ENCODE measurements at regions not wholly inside any gene's neighbourhood (a gene's known extent, or its start where the extent isn't known, plus 50 kb on each side); places are given as distances from the start of the nearest gene placed in this dataset.
A peak's percentile ranks its signal among the peaks of the same experiment; 100 is the strongest.

DNA sequence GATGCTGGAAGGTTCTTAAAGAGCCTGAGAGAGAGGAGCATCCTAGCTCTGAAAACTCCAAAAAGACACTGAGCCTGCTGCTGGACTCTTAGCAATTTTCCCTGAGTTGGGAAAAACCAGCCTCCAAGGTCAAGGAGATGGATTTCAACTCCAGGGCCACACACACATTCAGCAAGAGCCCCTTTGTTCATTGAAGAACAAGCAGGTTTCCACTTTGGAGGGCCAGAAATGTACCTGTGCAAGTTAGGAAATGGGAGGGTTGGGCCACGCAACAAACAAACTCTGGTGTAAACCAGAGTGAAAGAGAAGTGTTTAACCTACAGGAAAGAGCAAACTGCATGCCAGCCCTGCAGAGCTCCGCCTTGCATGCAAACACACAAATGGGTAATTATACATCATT, 264.8 kb upstream of the RPL38 start:
- DNase-seq = no peak

DNA sequence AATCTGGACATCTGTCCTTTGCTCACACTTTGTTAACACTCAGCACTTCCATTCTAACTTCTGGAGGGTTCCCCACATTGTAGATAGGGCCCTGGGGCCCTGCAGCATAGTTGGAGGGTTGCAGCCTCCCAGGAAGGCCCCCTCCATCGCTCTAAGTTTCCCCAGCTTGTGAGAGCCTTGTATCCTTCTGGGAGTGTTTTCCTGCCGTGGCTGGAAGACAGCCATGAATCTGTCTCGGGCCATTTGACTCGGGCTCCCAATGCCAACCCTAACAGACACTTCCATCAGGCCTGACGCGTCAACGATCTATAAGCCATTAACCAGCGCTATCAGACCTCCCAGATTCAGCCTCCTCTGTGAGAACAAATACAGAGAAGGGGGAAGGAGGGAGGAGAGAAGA, 263.7 kb upstream of the RPL38 start:
- DNase-seq = no peak

DNA sequence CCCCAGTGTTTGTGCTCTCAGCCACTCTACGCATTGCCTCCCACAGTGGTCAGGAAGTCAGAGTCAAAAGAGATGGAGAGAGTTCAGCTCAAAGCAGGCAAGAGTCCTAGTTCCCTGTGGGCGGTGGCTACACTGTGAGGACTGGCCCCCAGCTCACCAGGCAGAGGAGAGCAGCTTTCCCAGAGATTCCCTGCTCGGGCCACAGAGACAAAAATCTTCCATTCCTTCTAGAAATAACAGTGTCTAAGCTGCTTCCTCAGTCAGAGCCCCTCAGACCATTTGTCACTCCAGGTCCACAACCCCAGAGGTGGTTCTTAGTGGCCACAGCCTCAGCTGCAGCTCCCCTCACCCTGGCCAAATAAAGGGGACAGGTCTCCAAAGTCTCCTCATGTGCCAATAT, 263.0 kb upstream of the RPL38 start:
- DNase-seq = no peak

DNA sequence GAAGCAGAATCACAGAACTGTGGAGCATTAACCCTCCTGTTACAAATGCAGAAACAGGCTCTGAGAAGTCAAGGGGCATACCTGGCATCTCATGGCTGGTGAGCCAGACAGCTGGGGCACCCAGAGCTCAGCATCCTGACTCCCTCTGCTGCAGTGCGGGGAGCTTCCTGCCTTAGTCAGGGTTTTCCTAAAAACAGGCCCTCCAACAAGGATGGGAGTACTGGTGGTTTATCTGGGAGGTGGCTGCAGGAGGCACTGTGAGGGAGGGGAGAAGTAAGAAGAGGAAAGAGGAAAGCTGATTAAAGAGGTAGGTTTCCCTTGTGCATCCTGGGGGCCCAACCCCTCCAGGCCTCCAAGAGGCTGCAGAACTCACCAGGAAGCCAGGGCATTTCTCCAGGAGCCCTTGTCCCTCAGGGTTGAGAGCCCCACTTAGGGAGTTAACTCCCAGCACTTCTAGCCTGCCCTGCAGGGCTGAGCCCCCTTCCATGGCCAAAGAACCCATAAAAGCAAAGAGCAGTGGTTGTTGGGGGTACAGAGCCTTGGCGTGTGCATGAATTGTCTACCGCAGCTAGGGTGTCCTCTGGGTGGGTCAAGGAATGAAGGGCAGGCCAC, 261.5 kb upstream of the RPL38 start:
- DNase-seq = no peak

DNA sequence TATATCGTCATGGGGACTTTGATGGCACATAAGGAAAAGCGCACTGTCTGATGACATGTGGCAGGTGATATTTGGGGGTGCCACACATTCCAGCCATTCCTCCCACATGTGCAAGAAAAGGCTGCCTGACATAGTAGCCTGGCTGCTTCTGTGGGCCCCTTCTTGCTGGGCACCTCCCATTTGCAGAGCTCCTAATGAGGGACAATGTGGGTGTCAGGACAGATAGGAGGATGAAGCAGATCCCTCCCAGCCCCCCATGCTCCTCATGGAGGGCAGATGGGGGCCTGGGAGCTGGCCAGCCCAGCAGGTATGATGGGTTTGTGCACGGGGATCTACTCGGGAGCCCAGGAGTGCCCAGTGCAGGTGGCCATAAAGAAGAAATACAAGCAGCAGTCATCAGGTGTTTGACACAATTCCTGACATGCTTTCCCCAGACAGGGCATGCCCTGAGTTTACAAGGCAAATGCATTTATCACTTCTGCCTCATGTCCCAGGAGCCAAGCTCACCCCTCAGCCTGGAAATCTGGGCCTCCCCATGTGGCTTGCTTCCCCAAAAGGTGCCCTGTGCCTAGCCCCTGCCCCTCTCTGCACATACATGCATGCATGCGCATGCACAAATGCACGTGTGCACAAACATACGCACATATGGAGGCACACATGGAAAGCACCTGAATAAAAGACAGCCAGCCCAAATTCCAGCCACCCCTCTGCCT, 260.6 kb upstream of the RPL38 start:
- no peak for DNase-seq

DNA sequence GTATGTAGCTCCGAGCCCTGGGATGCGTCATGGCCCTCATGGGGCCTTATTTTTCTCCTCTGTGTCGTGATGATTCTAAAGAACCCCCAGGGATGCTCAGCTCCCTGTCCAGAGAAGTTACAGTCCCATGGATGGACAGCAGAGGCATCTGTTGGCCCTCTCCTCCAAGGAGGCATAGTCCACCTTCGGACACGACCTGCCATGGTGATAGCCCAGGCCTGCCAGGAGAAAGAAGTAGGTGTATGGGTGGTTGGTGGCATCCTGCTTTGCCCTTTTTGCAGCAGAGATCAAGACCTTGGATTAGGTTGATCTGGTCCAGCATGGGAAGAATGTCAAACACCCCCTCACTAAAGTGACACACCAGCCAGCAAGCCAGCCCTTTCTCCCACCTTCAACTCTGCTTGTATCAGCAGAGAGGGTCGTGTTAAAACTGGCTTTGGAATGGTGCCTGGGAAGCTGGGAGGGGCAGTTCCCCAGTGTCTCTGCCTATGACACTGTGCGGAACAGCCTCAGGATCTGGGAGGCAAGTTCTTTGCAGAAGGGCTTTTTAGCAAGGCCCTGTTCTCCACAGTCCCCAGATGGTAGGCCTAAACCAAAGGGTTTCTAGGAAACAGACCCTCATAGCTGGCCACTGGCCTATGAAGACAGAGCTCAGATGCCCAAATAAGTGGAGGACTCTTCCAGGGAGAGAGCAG, 259.9 kb upstream of the RPL38 start:
- DNase-seq = no peak

DNA sequence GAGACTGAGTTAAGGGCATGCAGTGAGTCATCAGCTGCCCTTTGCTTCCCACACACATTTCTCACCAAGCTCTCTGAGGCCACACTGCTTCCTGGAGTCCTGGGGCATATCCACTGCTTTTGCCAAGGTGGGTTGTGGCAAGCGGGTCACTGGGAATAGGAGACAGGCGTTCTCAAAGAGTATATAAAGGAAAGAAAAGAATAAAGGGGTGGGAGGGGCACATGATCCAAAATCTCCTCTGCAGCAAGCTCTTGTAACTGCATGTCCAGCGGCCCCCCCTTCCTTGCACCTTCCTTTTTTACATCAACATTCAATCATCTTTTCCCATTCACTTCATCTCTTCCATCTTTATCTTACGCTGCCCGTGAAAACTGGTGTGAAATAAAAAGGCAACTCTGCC, 259.1 kb upstream of the RPL38 start:
- DNase-seq = no peak

DNA sequence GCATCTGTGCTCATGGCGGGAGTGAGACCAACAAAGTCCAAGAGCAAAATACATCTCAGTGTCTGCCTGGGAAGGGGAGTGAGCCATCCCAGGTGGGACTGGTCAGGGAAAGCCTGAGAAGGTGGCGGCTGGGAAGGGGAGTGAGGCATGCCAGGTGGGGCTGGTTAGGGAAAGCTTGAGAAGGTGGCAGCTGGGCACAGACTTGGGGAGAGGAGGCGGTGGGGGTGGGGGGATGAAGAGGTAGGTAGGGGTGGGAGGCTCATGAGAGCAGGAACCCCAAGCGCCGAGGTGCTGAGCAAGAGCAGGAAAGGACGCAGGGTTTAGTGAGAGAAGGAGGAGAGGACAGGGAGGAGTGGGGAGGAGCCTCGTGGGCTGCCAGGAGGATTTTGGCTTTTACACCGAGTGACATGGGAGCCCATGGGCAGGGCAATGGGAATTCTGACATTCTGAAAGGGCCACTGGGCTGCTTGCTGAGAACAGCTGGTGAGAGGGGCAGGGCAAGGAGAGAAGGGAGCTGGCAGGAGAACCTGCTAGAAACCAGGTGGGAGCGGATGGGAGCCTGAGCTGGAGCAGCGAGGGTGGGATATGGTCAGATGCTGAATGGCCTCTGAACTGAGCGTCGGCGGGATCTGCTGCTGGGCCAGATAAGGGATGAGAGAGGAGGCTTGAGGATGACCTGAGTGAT, 256.1 kb upstream of the RPL38 start:
- DNase-seq = no peak

DNA sequence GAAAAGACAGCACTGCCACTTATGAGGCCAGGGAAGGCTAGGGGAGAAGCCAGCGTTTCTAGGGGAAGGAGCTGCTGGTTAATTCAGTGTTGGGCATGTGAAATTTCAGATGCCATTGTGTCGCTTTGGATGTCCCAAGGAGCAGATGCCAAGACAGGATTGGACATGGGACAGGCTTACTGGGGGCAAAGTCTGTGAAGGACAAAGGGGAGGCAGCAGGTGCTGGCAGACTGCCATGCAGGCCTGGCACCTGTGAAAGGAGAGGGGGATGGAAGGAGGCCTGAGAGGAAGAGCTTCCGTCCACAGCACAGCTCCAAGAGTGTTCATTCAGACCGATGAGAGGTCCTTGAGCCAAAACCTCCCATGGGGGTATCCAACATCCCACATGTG, 255.5 kb upstream of the RPL38 start:
- DNase-seq = no peak

DNA sequence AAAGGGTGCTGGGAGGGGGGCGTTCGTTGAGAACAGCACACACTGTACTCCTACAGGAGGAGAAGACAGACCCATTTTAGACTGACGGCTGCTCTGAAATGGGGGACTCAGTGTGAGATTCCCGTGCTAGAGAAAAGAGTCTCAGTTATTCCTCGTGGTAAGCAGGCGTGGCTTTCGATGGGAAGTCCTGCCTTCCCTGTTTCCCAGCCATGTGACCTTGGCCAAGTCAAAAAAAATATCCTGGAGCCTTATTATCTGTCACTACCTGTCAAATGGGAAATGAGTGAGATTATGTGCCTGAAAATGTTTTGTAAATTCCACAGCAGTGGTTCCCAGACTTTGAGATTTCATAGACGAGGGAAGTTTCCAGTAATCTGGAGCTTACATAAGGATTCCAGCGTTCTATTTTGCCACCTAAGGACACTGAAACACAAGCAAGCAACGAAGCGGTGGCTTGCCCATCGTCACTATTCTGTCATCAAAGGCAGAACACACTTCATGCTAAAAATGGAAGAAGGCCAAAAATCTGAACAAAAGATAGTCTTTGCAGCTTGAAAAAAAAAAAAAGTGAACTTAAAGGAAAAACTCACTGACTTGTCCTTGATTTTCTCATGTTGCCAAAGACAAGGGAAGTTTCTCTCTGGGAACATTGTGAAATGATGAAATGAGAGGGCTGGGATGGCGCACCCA, 253.4 kb upstream of the RPL38 start:
- DNase-seq = no peak

DNA sequence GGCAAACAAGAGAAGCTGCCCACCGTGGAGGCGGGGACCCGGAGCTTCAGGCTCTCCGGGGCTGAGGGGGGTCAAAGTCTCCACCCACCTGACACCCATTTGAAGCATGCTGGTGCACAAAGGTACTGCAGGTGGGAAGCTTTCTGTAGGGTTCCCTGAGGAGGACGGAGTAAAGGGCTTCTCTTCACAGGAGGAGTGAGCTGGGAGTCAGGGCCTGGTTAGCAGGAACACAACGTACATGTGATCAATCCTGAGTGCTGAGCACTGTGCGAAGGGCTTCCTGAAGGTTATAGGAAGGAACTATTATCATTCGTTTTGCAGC, 252.9 kb upstream of the RPL38 start:
- DNase-seq = no peak

DNA sequence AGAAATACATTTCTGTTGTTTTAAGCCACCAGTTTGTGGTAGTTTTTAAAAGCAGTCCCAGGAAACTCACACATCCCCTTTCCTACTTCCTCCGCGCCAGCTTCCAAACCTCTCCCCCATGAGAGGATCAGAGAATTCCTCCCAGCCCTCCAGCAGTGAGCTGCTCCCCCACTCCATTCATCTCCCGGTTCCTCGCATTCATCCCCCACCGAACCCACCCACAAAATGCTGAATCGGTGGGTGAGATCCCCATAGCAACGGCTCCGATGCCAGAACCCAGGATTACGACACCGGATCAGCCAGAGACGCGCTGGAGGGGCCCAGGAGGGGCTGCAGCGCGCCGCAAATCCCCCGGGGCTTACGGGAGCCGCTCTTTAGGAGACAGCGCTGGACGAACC, 251.4 kb upstream of the RPL38 start:
- no peak for DNase-seq

DNA sequence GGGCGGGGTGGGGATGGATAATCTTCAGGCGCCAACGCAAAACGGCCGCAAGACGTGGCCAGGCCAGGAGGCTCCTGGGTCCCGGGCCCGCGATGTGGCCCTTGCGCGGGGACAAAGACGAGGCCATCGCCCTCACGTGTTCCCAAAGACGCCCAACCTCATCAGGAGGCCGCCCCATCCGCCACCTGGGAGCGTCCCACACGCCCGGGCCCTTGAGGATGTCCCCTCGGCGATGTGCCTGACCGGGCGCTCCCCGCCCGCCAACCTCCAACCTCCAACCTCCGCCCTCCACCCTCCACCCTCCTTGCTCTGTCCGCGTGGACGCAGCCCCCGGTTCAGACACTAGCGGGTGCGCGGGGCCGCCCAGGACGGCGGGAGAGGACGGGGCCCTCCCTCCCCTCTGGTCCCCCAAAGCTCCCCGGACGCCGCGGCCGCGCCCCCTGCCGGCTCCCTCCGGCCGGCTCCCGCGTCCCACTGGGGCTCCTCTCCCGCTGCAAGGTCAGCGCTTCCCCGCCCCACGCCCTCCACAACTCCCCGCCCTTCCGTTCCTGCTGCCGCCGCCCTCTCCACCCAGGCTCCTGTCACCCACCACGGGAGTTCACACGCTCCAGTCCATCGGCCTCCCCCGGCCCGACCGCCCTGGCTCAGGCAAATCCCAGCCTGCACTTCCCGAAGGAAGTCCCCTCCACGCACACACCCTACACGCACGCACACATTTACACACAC, 250.8 kb upstream of the RPL38 start:
- DNase-seq = no peak

DNA sequence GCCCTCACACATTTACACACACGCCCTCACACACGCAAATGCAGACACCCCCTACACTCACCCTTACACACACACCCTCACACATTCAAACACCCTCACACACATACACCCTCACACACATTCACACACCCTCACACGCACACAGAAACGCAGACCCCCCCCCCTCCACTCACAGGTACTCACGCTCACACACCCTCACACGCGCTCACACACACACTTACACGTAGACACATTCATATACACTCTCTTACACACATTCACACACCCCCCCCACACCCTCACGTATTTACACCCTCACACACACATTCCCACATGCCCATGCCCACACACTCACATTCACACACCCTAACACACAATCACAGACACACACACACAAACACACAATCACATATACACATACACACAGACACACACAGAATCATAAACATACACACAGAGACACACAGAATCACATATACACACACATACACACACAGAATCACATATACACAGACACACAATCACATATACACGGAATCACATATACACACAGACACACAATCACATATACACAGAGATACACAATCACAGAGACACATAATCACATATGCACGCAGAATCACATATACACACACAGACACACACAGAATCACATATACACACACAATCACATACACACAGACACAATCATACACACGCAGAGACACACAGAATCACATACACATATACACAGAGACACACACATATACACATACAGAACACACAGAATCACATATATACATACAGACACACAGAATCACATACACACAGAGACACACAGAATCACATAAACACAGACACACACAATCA, 250.1 kb upstream of the RPL38 start:
- no peak for DNase-seq

DNA sequence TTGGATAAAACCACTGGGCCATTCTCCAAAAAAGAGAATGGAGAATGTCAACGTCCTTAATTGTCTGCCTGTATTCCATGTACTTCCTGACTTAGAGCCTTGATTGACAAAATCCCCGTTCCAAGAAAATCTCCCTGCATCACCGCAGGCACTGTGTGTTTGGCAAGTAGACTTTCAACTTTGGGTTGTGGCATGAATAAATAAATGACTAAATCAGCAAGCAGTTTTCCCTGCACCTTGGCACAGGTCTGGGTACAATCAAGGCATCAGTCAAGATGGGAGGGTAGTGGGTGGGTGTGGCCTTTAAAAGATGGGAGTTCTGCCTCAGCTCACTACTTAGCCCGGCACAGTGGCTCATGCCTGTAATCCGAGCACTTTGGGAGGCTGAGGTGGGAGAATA, 248.5 kb upstream of the RPL38 start:
- DNase-seq = no peak

DNA sequence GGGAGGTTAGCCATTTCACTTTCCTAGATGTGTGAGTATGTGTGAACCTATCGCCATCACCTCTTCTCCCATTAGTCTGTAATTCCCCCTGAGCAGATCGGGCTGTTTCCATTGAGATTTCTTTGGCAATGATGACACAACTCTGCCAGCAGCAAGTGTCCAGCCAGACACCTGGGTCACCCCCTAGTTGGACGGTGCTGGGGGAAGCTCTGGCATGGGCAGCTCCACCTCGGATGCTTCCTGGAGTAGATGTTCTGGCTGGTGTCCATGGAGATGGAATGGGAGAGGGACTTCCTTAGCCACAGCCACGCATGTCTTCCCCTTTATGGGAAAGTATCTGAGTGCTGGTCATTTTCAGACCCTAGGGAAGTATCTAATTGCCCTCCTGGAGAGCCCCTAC, 247.9 kb upstream of the RPL38 start:
- no peak for DNase-seq

DNA sequence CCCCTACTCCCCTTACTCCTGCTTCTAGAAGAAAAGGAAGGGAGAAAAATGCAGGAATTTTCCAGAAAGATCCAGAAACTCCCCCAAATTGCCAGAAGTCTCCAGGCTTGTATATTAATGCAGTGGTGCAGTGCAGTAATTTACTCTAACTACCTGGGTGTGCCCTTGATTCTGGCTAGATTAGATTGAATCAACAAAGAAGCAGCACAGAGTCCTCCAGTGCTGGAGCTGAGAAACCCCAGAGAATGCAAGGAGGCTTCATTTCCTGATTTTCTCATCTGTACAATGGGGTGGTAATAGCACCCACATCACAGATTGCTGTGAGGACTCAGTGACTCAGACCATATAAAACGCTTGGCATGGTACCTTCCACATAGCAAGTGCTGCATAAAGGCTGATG, 247.3 kb upstream of the RPL38 start:
- no peak for DNase-seq

DNA sequence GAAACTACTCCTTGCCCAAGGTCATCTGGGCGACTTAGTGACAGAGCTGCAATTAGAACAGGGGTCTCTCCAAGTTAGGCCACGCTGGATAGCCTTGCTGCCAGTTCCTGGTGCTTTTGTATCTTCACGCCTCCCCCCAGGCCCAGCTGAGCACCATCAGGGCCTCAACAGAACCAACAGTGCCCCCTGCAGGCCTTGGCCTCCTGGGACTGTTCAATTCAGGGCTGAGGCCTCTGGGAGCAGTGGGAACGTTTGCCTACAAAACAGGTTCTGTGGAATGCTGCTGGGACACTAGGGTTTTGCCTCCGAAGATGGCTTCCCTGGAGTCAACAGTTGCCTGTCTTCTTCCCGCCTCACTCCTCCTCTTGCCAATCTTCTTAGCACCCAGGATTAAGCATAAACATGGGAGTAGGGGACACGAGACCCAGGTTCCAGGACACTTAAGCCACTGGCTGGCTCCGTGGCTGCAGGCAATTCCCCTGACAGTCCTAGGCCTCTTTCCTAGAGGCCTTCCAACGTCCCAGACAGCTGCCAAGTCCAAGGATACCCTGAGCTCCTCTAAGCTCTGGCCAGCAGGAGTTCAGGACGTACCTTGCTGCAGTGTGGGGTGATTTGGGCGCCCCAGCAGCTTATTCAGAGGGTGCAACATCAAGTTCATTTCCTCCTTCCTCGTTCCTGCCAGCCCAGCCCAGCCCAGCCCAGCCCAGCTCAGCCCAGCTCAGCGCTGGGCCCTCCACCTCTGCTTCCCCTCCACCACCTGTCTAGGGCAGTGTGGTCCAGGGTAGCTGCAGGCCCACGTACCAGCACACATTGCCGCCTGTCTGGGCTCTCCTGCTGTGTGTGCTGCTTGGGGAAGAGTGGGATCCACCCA, 246.6 kb upstream of the RPL38 start:
- peak; percentile 43 for DNase-seq

DNA sequence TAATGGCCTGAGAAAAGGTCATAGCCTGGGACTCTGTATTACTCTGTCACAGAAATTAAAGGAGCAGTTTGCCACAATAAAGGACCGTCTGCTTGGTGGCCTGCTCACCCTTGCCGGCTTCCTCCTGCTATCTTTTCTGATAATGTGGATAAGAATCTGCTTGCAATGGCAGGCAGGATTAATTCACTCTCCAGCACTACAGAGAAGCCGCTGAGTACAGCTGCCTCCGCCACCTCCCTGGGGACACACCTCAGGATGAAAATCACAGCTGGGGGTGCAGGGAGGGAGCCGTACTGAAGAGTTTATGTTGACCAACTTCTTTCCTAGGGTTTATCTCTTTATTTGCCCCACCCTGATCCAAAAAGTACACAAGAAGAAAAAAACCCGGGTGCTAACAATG, 245.9 kb upstream of the RPL38 start:
- no peak for DNase-seq

DNA sequence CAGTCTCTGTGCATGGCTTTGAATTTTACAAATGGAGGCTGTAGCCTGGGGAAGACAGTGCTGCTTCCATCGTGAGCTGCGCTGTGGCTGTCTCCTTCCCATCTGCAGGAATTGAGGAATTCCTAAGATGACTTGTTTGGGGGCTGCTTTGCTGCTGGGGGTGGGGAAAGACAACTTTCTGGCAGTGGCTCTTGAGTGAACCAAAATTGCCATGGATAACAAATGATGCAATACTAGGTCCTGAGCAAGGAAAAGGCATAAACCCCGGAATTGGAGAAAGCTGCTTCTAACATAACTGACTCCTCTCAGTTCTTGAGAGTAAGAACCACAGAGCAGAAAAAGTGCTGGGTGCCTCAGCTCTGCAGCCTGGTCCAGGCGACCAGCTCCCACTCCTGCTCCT, 245.0 kb upstream of the RPL38 start:
- DNase-seq = no peak

DNA sequence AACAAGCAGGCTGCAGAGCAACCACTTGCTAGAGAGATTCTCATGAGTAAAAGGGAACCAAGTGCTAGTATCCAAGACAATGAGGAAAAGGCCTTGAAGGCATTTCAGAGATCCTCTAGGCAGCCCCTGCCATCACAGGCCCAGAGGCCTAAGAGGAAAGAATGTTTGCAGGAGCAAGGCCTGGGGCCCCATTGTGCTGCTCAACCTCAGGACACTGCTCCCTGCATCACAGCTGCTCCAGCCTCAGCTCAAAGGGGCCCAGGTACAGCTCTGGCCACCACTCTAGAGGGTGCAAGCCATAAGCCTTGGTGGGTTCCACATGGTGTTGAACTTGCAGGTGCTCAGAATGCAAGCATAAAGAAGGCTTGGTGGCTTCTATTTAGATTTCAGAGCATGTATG, 243.0 kb upstream of the RPL38 start:
- no peak for DNase-seq

Measured in NK-92 treated with Interleukin-12 subunit alpha and Interleukin-12 subunit beta, amount 100 ng/mL, for 24 hours (cell line).